Pancreas (tissue), 10 donors: ENCODE measurements at regions not wholly inside any gene's neighbourhood (a gene's known extent, or its start where the extent isn't known, plus 50 kb on each side); places are given as distances from the start of the nearest gene placed in this dataset.

ENCODE experiments used
- ATAC-seq, 4 donors: fragments of 200-7000 bp; cut with Tn5 transposase; one replicate each; pipeline versions ENCODE4 v1.8.0 to v1.9.1; 2020; ENCODE audit warnings: mild to moderate bottlenecking in 4 of 4, moderate library complexity in 4 of 4
- DNase-seq, 6 donors: peaks; one replicate each; pipeline ENCODE4 v3.0.0-alpha.2; 2020
- FAIRE-seq: peaks from 2 replicates; lab custom pipeline; 2012; peaks lifted over from hg19 to GRCh38; lab: Jason Lieb, UNC
- H3K27ac ChIP-seq, 4 donors: fragments of 200-600 bp; sonication (generic); 1 replicate in 3 of 4; 2 replicates in 1 of 4; pipeline versions ENCODE4 v1.5.0 to v1.8.0; 2020
- H3K27me3 ChIP-seq, 4 donors: fragments of 200-600 bp; one replicate each; pipeline ENCODE4 v1.8.0; 2021
- H3K36me3 ChIP-seq, 3 donors: fragments of 200-600 bp; sonication (generic) in 1 of 3; one replicate each; pipeline versions ENCODE4 v1.5.0 to v1.8.0; 2020 to 2021
- H3K4me1 ChIP-seq, 3 donors: fragments of 200-600 bp; one replicate each; pipeline ENCODE4 v1.8.0; 2021
- H3K4me3 ChIP-seq, 4 donors: fragments of 200-600 bp; sonication (generic) in 2 of 4; one replicate each; pipeline versions ENCODE4 v1.5.0 to v1.8.0; 2020 to 2021
- H3K9me3 ChIP-seq, 4 donors: fragments of 200-600 bp; one replicate each; pipeline ENCODE4 v1.8.0; 2021
- WGBS, 2 donors: extraction: QIAGEN DNeasy Blood & Tissue Kit; methylation state at CpG; one replicate each; pipeline ENCODE4 v1.1.7; 2013; 5-methylcytosine and 5-hydroxymethylcytosine counted together
- intact Hi-C, 3 donors: fragments of 100-400 bp; cut with DNase I; formaldehyde crosslinking; loops; one replicate each; pipeline versions ENCODE4 v1.11.1 to v1.14.2; 2022
- TF ChIP-seq, protein P1 (sequence below), 4 donors: fragments of 200-600 bp; sonication (generic) in 3 of 4; IDR thresholded peaks; one replicate each; pipeline versions ENCODE4 v1.5.0 to v1.8.0; 2021; ENCODE audit warnings: antibody characterized with exemption in 4 of 4
- donor health status: healthy with polysubstance abuse.
- donor health status: DM: no; HTN: no; CAD: no; lungs with moderate emphysema.
- donor health status: DM: no; HTN: no; CAD: no.
- donor health status: control.
- donor health status: control.
- donor health status: Bipolar disorder and iron deficiency.
- donor health status: DM: yes; HTN: yes; CAD: no.
- donor health status: DM: no; HTN: no; CAD: no.
- donor health status: DM: no; HTN: no; CAD: no.
- donor health status: DM: yes; HTN: yes; CAD: no.

- 21 to 28% methylated on average over 5 of the region's 5 CpGs for WGBS, 2 donors
- no peak for ATAC-seq
- H3K27ac ChIP-seq, result no peak overlapping the region
- no peaks in the 10 kb centered on the region for H3K4me1 ChIP-seq
- no peaks in the 10 kb centered on the region for H3K36me3 ChIP-seq
- no peaks in the 10 kb centered on the region for H3K9me3 ChIP-seq
- no peak for FAIRE-seq
- H3K4me3 ChIP-seq, result no peak overlapping the region
- peaks cover 0 to 5% (median 0%) of the 10 kb centered on the region in 4 donors for H3K27me3 ChIP-seq
- intact Hi-C loops, result no loop called here
- no peak for DNase-seq
- TF ChIP-seq, protein P1, sequence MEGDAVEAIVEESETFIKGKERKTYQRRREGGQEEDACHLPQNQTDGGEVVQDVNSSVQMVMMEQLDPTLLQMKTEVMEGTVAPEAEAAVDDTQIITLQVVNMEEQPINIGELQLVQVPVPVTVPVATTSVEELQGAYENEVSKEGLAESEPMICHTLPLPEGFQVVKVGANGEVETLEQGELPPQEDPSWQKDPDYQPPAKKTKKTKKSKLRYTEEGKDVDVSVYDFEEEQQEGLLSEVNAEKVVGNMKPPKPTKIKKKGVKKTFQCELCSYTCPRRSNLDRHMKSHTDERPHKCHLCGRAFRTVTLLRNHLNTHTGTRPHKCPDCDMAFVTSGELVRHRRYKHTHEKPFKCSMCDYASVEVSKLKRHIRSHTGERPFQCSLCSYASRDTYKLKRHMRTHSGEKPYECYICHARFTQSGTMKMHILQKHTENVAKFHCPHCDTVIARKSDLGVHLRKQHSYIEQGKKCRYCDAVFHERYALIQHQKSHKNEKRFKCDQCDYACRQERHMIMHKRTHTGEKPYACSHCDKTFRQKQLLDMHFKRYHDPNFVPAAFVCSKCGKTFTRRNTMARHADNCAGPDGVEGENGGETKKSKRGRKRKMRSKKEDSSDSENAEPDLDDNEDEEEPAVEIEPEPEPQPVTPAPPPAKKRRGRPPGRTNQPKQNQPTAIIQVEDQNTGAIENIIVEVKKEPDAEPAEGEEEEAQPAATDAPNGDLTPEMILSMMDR (IDR thresholded peaks at IDR 0.05), result no peak
Measured at GRCh38 chr4:173934933-173935620, 348.4 kb downstream of the FBXO8 start.

DNA sequence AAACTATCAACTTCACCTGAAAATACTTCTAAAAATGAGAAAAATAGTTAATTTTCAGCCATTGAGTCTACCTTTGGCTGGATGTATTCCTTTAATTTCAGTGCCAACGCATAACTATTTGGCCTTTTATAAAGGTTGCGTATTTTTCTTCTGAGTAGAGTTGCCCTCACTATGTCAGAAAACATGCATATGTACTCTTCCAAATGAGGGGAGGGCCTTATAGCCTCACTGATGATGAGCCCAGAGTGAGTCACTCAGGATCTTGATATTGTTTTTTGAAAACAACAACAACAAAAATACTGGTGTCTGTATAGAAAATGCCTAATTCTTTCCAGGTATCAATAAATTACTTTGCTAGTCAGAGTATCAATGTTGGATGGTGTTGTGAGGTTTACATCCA lies 349.3 kb downstream of the FBXO8 start:
- TF ChIP-seq, protein P1 (IDR thresholded peaks at IDR 0.05), result no peak
- Histone ChIP-seq H3K4me3 (no peak overlapping the region), H3K9me3 (no peaks in the 10 kb centered on the region), H3K36me3 (no peaks in the 10 kb centered on the region), H3K27ac (no peak overlapping the region), H3K27me3 (peaks cover 0 to 5% (median 0%) of the 10 kb centered on the region in 4 donors), H3K4me1 (no peaks in the 10 kb centered on the region)
- intact Hi-C loops, result no loop called here
- DNase-seq, result no peak
- FAIRE-seq, result no peak
- 45 to 66% methylated on average over 2 of the region's 2 CpGs for WGBS, 2 donors
- no peak for ATAC-seq

DNA sequence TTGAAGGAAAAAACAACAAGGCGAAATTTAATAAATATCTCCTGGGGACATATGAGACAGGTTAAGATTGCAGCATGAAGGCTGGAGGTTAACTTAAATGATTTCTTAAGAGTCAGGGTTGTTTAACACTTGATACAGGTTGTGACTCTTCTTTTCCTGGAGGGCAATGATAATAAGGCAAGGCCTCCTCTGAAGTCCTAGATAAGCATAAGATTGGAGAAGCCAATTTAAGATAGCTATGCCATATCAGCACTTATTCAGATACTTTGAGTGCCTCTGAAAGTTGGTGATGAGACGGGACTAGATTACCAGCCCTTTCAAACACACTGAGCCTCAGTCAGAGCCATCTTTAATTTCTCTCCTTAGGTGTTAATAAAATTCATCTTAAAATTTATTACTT lies 350.8 kb downstream of the FBXO8 start:
- intact Hi-C loops, result no loop called here
- no peaks in the 10 kb centered on the region for H3K4me1 ChIP-seq
- no peak overlapping the region for H3K27ac ChIP-seq
- H3K27me3 ChIP-seq, result peaks cover 0 to 5% (median 2%) of the 10 kb centered on the region in 4 donors
- H3K36me3 ChIP-seq, result no peaks in the 10 kb centered on the region
- FAIRE-seq, result no peak
- no peaks in the 10 kb centered on the region for H3K9me3 ChIP-seq
- DNase-seq, result no peak
- WGBS, 2 donors, result 59 to 91% methylated on average over 2 of the region's 2 CpGs
- no peak for ATAC-seq
- H3K4me3 ChIP-seq, result no peak overlapping the region
- TF ChIP-seq, protein P1 (IDR thresholded peaks at IDR 0.05), result no peak

- H3K4me1 ChIP-seq, result no peaks in the 10 kb centered on the region
- no peak for FAIRE-seq
- no peak for DNase-seq
- H3K27me3 ChIP-seq, result peaks cover 0 to 5% (median 2%) of the 10 kb centered on the region in 4 donors
- intact Hi-C loops, result no loop called here
- WGBS, 2 donors, result 45 to 49% methylated on average over 8 of the region's 8 CpGs
- H3K27ac ChIP-seq, result no peak overlapping the region
- TF ChIP-seq, protein P1 (IDR thresholded peaks at IDR 0.05), result no peak
- no peaks in the 10 kb centered on the region for H3K9me3 ChIP-seq
- no peaks in the 10 kb centered on the region for H3K36me3 ChIP-seq
- H3K4me3 ChIP-seq, result no peak overlapping the region
- ATAC-seq, result peak in 2 of 4 donors; percentile 29 to 61
Measured at GRCh38 chr4:173930329-173930967, 353.0 kb downstream of the FBXO8 start.

DNA sequence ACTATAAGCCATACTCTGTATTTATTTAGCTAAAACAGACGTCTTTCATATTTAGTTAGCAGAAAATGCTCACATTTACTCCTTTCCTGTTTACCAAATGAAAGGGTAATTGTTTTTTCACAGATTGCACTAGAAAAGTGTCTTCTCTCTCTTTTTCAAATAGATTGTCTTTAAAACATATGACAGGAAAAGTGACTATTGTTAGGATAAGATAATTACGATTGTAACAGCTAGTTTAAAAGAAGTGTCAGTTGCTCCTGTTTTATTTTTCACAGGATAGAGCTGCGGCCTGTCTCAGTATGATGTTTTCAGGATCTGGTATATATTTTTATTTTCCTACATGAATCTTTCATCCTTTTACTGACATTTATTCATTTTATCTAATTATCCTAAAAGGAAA lies 353.5 kb downstream of the FBXO8 start:
- Histone ChIP-seq H3K4me3 (no peak overlapping the region), H3K9me3 (no peaks in the 10 kb centered on the region), H3K27ac (no peak overlapping the region), H3K4me1 (no peaks in the 10 kb centered on the region), H3K36me3 (no peaks in the 10 kb centered on the region), H3K27me3 (peaks cover 0 to 5% (median 2%) of the 10 kb centered on the region in 4 donors)
- ATAC-seq (no peak), DNase-seq (no peak), FAIRE-seq (no peak)
- intact Hi-C loops, result no loop called here
- TF ChIP-seq, protein P1 (IDR thresholded peaks at IDR 0.05), result no peak
- WGBS, 2 donors, result 55 to 76% methylated on average over 3 of the region's 3 CpGs
